ENCODE measurements at regions not wholly inside any gene's neighbourhood (a gene's known extent, or its start where the extent isn't known, plus 50 kb on each side); places are given as distances from the start of the nearest gene placed in this dataset.

GRCh38 chr13:64061649-64062048, 2646.0 kb upstream of the PCDH20 start:
- TF ChIP-seq, protein P1, sequence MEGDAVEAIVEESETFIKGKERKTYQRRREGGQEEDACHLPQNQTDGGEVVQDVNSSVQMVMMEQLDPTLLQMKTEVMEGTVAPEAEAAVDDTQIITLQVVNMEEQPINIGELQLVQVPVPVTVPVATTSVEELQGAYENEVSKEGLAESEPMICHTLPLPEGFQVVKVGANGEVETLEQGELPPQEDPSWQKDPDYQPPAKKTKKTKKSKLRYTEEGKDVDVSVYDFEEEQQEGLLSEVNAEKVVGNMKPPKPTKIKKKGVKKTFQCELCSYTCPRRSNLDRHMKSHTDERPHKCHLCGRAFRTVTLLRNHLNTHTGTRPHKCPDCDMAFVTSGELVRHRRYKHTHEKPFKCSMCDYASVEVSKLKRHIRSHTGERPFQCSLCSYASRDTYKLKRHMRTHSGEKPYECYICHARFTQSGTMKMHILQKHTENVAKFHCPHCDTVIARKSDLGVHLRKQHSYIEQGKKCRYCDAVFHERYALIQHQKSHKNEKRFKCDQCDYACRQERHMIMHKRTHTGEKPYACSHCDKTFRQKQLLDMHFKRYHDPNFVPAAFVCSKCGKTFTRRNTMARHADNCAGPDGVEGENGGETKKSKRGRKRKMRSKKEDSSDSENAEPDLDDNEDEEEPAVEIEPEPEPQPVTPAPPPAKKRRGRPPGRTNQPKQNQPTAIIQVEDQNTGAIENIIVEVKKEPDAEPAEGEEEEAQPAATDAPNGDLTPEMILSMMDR (IDR thresholded peaks at IDR 0.05; ENCODE audit: insufficient read depth, low read length, poor library complexity, severe bottlenecking) = no peak
- no peak for TF ChIP-seq EZH2phosphoT487 (conservative IDR thresholded peaks at IDR 0.05; ENCODE audit: low read length)

All from SU-DHL-6 (cell line).